ENCODE measurements at regions not wholly inside any gene's neighbourhood (a gene's known extent, or its start where the extent isn't known, plus 50 kb on each side); places are given as distances from the start of the nearest gene placed in this dataset.

- Mint-ChIP-seq H3K27ac (no peak overlapping the region), H3K27me3 (no peaks in the 10 kb centered on the region), H3K4me1 (ENCODE audit: low read depth) (no peaks in the 10 kb centered on the region), H3K4me3 (no peak overlapping the region), H3K36me3 (ENCODE audit: low read depth) (no peaks in the 10 kb centered on the region), H3K9me3 (no peaks in the 10 kb centered on the region)
- Histone ChIP-seq H3K4me3 (ENCODE audit: low read length) (no peak overlapping the region), H3K27me3 (ENCODE audit: control insufficient read depth in 1 of 2, insufficient read depth in 2 of 2, low read length in 2 of 2) (no peaks in the 10 kb centered on the region), H3K36me3 (ENCODE audit: insufficient read depth, low read length) (no peaks in the 10 kb centered on the region), H3K27ac (ENCODE audit: low read depth in 1 of 2, low read length in 2 of 2) (no peak overlapping the region), H3K4me1 (ENCODE audit: insufficient read depth, low read length) (no peaks in the 10 kb centered on the region), H3K9me3 (ENCODE audit: control insufficient read depth in 1 of 2, insufficient read depth in 1 of 2, low read length in 2 of 2) (peaks cover 0 to 3% of the 10 kb centered on the region in 2 experiments)
- DNase-seq: no peak
- no peak for ATAC-seq (ENCODE audit: poor library complexity)
- ChIA-PET POLR2A (no interaction called here), CTCF (no interaction called here)
- TF ChIP-seq CTCF (IDR thresholded peaks at IDR 0.05): no peak
- intact Hi-C loops (cut with DNase I, micrococcal nuclease): no loop called here
Observed at GRCh38 chr3:22569570-22569969, 633.6 kb upstream of the UBE2E2 start.

DNA sequence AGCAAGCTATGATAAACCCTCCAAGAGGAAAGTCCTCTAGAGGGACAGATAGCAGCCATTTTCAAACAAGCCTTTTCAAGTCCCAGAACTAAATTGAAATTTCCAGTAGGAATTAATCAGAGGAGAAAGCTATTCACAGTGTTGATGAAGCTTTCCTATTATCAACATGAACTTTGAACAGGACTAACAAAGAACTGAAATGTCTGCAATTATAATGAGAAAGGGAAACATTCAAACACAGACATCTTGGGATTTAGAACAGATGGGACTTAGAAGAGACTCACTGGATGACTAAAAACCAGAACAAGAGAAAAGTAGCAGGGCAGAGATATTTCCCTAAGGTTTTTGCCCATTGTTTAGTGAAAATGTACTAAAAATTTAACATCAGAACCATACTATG, 622.1 kb upstream of the UBE2E2 start:
- no peak for ATAC-seq (ENCODE audit: poor library complexity)
- no peak overlapping the region for H3K4me3 Mint-ChIP-seq
- intact Hi-C loops (cut with DNase I, micrococcal nuclease): no loop called here
- H3K9me3 Mint-ChIP-seq: peaks cover 4% of the 10 kb centered on the region
- H3K36me3 ChIP-seq (ENCODE audit: insufficient read depth, low read length): no peaks in the 10 kb centered on the region
- H3K4me1 ChIP-seq (ENCODE audit: insufficient read depth, low read length): no peaks in the 10 kb centered on the region
- ChIA-PET CTCF (interaction anchor here (0.5 kb wide), 1 partner anchor 25 kb away, joined by 3 read pairs; no protein-coding TSS in a partner anchor), POLR2A (no interaction called here)
- no peak overlapping the region for H3K27ac ChIP-seq (ENCODE audit: low read depth in 1 of 2, low read length in 2 of 2)
- H3K27ac Mint-ChIP-seq: no peak overlapping the region
- TF ChIP-seq CTCF (IDR thresholded peaks at IDR 0.05): no peak
- H3K9me3 ChIP-seq (ENCODE audit: control insufficient read depth in 1 of 2, insufficient read depth in 1 of 2, low read length in 2 of 2): no peaks in the 10 kb centered on the region
- no peaks in the 10 kb centered on the region for H3K27me3 Mint-ChIP-seq
- H3K4me1 Mint-ChIP-seq (ENCODE audit: low read depth): no peaks in the 10 kb centered on the region
- no peak for DNase-seq
- H3K27me3 ChIP-seq (ENCODE audit: control insufficient read depth in 1 of 2, insufficient read depth in 2 of 2, low read length in 2 of 2): no peaks in the 10 kb centered on the region
- H3K36me3 Mint-ChIP-seq (ENCODE audit: low read depth): no peaks in the 10 kb centered on the region
- H3K4me3 ChIP-seq (ENCODE audit: low read length): no peak overlapping the region

DNA sequence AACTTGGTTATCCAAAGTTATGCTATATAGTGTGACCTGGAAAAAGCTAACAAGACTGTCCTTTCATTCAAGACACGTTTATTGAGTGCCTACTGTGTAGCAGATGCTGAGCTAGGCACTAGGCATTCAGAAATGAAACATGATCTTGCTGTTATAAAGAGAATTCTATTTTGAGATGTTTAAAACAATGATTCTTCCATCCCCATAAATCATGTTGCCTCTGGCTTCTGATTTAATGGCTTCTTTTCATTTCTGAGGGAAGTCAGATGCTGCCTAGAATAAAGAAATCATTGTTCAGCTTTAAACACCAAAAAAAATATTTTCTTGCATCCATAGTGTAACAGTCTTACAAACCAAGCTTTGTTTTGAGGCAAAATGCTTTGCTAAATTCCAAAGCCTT, 620.9 kb upstream of the UBE2E2 start:
- no peak overlapping the region for H3K4me3 ChIP-seq (ENCODE audit: low read length)
- no peaks in the 10 kb centered on the region for H3K36me3 ChIP-seq (ENCODE audit: insufficient read depth, low read length)
- peaks cover 0 to 4% of the 10 kb centered on the region in 2 experiments for H3K9me3 ChIP-seq (ENCODE audit: control insufficient read depth in 1 of 2, insufficient read depth in 1 of 2, low read length in 2 of 2)
- ChIA-PET CTCF (no interaction called here), POLR2A (no interaction called here)
- Mint-ChIP-seq H3K36me3 (ENCODE audit: low read depth) (no peaks in the 10 kb centered on the region), H3K4me1 (ENCODE audit: low read depth) (no peaks in the 10 kb centered on the region), H3K27me3 (no peaks in the 10 kb centered on the region), H3K4me3 (no peak overlapping the region), H3K27ac (no peak overlapping the region), H3K9me3 (peaks cover 4% of the 10 kb centered on the region)
- no peaks in the 10 kb centered on the region for H3K4me1 ChIP-seq (ENCODE audit: insufficient read depth, low read length)
- ATAC-seq (ENCODE audit: poor library complexity) (no peak), DNase-seq (no peak)
- intact Hi-C loops (cut with DNase I, micrococcal nuclease): no loop called here
- H3K27me3 ChIP-seq (ENCODE audit: control insufficient read depth in 1 of 2, insufficient read depth in 2 of 2, low read length in 2 of 2): no peaks in the 10 kb centered on the region
- no peak overlapping the region for H3K27ac ChIP-seq (ENCODE audit: low read depth in 1 of 2, low read length in 2 of 2)
- TF ChIP-seq CTCF (IDR thresholded peaks at IDR 0.05): no peak

Measured in CD4-positive, alpha-beta T cell (primary cell).